ENCODE measurements at regions not wholly inside any gene's neighbourhood (a gene's known extent, or its start where the extent isn't known, plus 50 kb on each side); places are given as distances from the start of the nearest gene placed in this dataset.

DNA sequence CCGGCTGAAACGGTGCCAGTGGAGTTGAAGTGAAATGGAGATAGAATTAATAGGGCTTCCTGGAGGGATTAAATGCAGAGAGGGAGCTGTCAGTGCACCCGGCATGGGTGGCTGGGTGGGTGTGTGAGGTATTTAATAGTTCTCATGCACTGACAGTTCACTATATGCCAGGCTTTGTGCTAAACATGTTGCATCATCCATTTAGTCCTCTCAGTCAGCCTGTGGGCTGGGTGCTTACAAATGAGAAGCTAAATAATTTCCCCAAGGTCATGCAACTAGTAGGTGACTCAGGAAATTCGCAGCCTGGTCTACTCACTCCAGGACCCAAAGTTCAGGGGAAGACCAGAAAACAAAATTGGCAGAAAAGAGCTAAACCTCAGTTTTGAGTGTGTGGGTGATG is 63.5 kb upstream of the SPATA13 start:
- H2AFZ ChIP-seq (ENCODE audit: control insufficient read depth, low read length) = no peak overlapping the region

DNA sequence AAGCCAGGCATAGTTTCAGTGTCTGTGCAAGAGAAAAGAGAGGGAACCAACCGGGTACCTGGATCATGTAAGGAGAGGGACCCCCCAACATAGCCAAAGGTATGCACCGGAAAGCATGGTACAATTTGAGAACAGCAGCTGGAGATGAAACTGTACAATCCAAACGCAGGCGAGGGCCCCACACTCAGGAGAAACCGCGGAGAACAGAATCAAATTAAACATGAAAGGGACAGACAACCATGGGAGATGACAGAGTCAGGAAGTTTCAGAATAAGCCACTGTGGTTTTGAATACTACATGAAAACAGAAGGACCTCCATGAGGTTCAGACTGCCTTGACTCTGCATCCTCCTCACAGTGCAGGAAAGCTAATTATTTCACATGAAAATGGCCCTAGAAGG is 62.9 kb upstream of the SPATA13 start:
- Histone ChIP-seq H3K27ac (ENCODE audit: control insufficient read depth, insufficient read depth, low read length) (no peak overlapping the region), H2AFZ (ENCODE audit: control insufficient read depth, low read length) (no peak overlapping the region), H3K9ac (ENCODE audit: control insufficient read depth, extremely low read depth, insufficient read depth, low read length) (no peak overlapping the region), H3K4me3 (ENCODE audit: control insufficient read depth in 2 of 3, extremely low read depth in 1 of 3, insufficient read depth in 2 of 3, low read depth in 1 of 3, low read length in 3 of 3) (no peak overlapping the region), H3K4me2 (ENCODE audit: control insufficient read depth, extremely low read depth, insufficient read depth, low read depth, low read length) (no peak overlapping the region), H3K79me2 (ENCODE audit: control insufficient read depth, insufficient read depth, low read length) (no peaks in the 10 kb centered on the region), H3K9me3 (ENCODE audit: control insufficient read depth, low read depth, low read length) (no peaks in the 10 kb centered on the region), H3K4me1 (ENCODE audit: control insufficient read depth, extremely low read depth, insufficient read depth, low read length) (no peaks in the 10 kb centered on the region), H3K9me1 (ENCODE audit: control insufficient read depth, extremely low read depth, insufficient read depth, low read length) (no peaks in the 10 kb centered on the region), H3K27me3 (ENCODE audit: control insufficient read depth, extremely low read depth, insufficient read depth, low read length) (no peaks in the 10 kb centered on the region), H4K20me1 (ENCODE audit: control insufficient read depth, extremely low read depth, insufficient read depth, low read length) (no peaks in the 10 kb centered on the region), H3K36me3 (ENCODE audit: control insufficient read depth in 2 of 2, extremely low read depth in 1 of 2, insufficient read depth in 2 of 2, low read length in 2 of 2) (no peaks in the 10 kb centered on the region)
- no peak for TF ChIP-seq EZH2 (IDR thresholded peaks at IDR 0.05; ENCODE audit: low read length)
- no peak for FAIRE-seq
- no peak for DNase-seq (ENCODE audit: low read depth, low spot score)
- dilution Hi-C loops (cut with MboI; ENCODE audit: extremely low pct_ligation_motif_present, low sequenced_read_pairs) = no loop called here

More for the DNA sequence above, 63.5 kb upstream of the SPATA13 start:
- no peak overlapping the region for H3K4me2 ChIP-seq (ENCODE audit: control insufficient read depth, extremely low read depth, insufficient read depth, low read depth, low read length)
- H3K27me3 ChIP-seq (ENCODE audit: control insufficient read depth, extremely low read depth, insufficient read depth, low read length) = no peaks in the 10 kb centered on the region
- no peaks in the 10 kb centered on the region for H4K20me1 ChIP-seq (ENCODE audit: control insufficient read depth, extremely low read depth, insufficient read depth, low read length)
- TF ChIP-seq, protein P1, sequence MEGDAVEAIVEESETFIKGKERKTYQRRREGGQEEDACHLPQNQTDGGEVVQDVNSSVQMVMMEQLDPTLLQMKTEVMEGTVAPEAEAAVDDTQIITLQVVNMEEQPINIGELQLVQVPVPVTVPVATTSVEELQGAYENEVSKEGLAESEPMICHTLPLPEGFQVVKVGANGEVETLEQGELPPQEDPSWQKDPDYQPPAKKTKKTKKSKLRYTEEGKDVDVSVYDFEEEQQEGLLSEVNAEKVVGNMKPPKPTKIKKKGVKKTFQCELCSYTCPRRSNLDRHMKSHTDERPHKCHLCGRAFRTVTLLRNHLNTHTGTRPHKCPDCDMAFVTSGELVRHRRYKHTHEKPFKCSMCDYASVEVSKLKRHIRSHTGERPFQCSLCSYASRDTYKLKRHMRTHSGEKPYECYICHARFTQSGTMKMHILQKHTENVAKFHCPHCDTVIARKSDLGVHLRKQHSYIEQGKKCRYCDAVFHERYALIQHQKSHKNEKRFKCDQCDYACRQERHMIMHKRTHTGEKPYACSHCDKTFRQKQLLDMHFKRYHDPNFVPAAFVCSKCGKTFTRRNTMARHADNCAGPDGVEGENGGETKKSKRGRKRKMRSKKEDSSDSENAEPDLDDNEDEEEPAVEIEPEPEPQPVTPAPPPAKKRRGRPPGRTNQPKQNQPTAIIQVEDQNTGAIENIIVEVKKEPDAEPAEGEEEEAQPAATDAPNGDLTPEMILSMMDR (optimal IDR thresholded peaks at IDR 0.05 in 1 of 3, IDR thresholded peaks at IDR 0.05 in 1 of 3, conservative IDR thresholded peaks at IDR 0.05 in 1 of 3; ENCODE audit: extremely low read depth in 1 of 3, insufficient read depth in 2 of 3, low read length in 3 of 3) = no peak
- TF ChIP-seq EZH2 (IDR thresholded peaks at IDR 0.05; ENCODE audit: low read length) = no peak
- no peaks in the 10 kb centered on the region for H3K4me1 ChIP-seq (ENCODE audit: control insufficient read depth, extremely low read depth, insufficient read depth, low read length)
- H3K9me3 ChIP-seq (ENCODE audit: control insufficient read depth, low read depth, low read length) = no peaks in the 10 kb centered on the region
- dilution Hi-C loops (cut with MboI; ENCODE audit: extremely low pct_ligation_motif_present, low sequenced_read_pairs) = no loop called here
- no peaks in the 10 kb centered on the region for H3K79me2 ChIP-seq (ENCODE audit: control insufficient read depth, insufficient read depth, low read length)
- no peak overlapping the region for H3K27ac ChIP-seq (ENCODE audit: control insufficient read depth, insufficient read depth, low read length)
- H3K4me3 ChIP-seq (ENCODE audit: control insufficient read depth in 2 of 3, extremely low read depth in 1 of 3, insufficient read depth in 2 of 3, low read depth in 1 of 3, low read length in 3 of 3) = no peak overlapping the region
- H3K9ac ChIP-seq (ENCODE audit: control insufficient read depth, extremely low read depth, insufficient read depth, low read length) = no peak overlapping the region
- H3K9me1 ChIP-seq (ENCODE audit: control insufficient read depth, extremely low read depth, insufficient read depth, low read length) = no peaks in the 10 kb centered on the region
- FAIRE-seq (no peak), DNase-seq (ENCODE audit: low read depth, low spot score) (no peak)
- no peaks in the 10 kb centered on the region for H3K36me3 ChIP-seq (ENCODE audit: control insufficient read depth in 2 of 2, extremely low read depth in 1 of 2, insufficient read depth in 2 of 2, low read length in 2 of 2)

DNA sequence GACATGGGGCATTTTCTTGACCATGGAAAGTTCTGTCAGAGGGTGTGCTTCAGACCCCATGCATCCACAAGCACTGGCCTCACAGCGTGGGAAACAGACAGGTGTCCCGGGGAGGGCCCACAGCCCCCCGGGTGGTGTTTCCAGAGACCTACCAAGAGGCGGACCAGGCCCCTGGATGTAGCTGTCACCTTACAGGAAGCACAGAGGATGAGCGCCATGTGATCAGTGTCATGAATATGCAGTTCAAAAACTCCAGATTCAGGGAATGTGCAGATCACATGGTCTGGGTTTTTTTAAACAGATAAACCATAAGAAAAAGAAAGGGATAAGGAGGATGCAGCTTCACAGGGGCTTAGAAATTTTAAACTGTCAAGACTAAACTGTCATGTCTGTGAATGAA is 61.0 kb upstream of the SPATA13 start:
- Histone ChIP-seq H3K9ac (ENCODE audit: control insufficient read depth, extremely low read depth, insufficient read depth, low read length) (no peak overlapping the region), H3K79me2 (ENCODE audit: control insufficient read depth, insufficient read depth, low read length) (no peaks in the 10 kb centered on the region), H3K27ac (ENCODE audit: control insufficient read depth, insufficient read depth, low read length) (no peak overlapping the region), H2AFZ (ENCODE audit: control insufficient read depth, low read length) (no peak overlapping the region), H3K4me2 (ENCODE audit: control insufficient read depth, extremely low read depth, insufficient read depth, low read depth, low read length) (no peak overlapping the region), H3K36me3 (ENCODE audit: control insufficient read depth in 2 of 2, extremely low read depth in 1 of 2, insufficient read depth in 2 of 2, low read length in 2 of 2) (no peaks in the 10 kb centered on the region), H3K4me3 (ENCODE audit: control insufficient read depth in 2 of 3, extremely low read depth in 1 of 3, insufficient read depth in 2 of 3, low read depth in 1 of 3, low read length in 3 of 3) (no peak overlapping the region), H3K9me3 (ENCODE audit: control insufficient read depth, low read depth, low read length) (no peaks in the 10 kb centered on the region), H4K20me1 (ENCODE audit: control insufficient read depth, extremely low read depth, insufficient read depth, low read length) (no peaks in the 10 kb centered on the region), H3K4me1 (ENCODE audit: control insufficient read depth, extremely low read depth, insufficient read depth, low read length) (no peaks in the 10 kb centered on the region), H3K9me1 (ENCODE audit: control insufficient read depth, extremely low read depth, insufficient read depth, low read length) (no peaks in the 10 kb centered on the region), H3K27me3 (ENCODE audit: control insufficient read depth, extremely low read depth, insufficient read depth, low read length) (peaks cover 5% of the 10 kb centered on the region)
- TF ChIP-seq, protein P1 (optimal IDR thresholded peaks at IDR 0.05 in 1 of 3, IDR thresholded peaks at IDR 0.05 in 1 of 3, conservative IDR thresholded peaks at IDR 0.05 in 1 of 3; ENCODE audit: extremely low read depth in 1 of 3, insufficient read depth in 2 of 3, low read length in 3 of 3) = no peak
- TF ChIP-seq EZH2 (IDR thresholded peaks at IDR 0.05; ENCODE audit: low read length) = no peak
- DNase-seq (ENCODE audit: low read depth, low spot score) (no peak), FAIRE-seq (no peak)
- dilution Hi-C loops (cut with MboI; ENCODE audit: extremely low pct_ligation_motif_present, low sequenced_read_pairs) = no loop called here
